GM19023 (cell line): ENCODE measurements at regions not wholly inside any gene's neighbourhood (a gene's known extent, or its start where the extent isn't known, plus 50 kb on each side); places are given as distances from the start of the nearest gene placed in this dataset.
"Not testable (repeated sequence)": the region's sequence is repeated elsewhere in the genome, so short reads cannot be mapped to it uniquely, and the experiment has no call there.

Experiments
- ATAC-seq: cut with Tn5 transposase; IDR thresholded peaks from one replicate; pipeline ENCODE4 v1.9.1; 2021; ENCODE audit warnings: mild to moderate bottlenecking, moderate library complexity; ENCODE audit not compliant: unreplicated experiment

DNA sequence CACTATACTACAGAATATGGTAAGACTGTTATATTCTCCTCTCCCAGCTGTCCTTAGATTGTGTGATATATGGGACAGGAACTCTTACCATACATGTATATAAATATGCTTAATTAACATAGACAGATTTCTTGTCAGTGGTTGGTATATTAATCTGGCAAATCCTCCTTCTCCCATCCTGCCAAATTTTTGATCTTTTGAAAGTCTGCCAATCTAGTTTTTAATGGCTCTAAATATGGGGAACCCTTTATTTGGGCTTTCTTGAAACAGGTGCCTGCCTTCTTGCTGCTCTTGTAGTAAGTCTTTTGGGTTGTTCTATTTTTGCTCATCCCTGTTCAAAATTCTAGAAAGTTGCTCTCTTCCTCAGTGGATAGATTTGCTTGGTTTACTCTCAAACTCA, 63.5 kb downstream of the SPATA31D1 start:
- no peak for ATAC-seq

DNA sequence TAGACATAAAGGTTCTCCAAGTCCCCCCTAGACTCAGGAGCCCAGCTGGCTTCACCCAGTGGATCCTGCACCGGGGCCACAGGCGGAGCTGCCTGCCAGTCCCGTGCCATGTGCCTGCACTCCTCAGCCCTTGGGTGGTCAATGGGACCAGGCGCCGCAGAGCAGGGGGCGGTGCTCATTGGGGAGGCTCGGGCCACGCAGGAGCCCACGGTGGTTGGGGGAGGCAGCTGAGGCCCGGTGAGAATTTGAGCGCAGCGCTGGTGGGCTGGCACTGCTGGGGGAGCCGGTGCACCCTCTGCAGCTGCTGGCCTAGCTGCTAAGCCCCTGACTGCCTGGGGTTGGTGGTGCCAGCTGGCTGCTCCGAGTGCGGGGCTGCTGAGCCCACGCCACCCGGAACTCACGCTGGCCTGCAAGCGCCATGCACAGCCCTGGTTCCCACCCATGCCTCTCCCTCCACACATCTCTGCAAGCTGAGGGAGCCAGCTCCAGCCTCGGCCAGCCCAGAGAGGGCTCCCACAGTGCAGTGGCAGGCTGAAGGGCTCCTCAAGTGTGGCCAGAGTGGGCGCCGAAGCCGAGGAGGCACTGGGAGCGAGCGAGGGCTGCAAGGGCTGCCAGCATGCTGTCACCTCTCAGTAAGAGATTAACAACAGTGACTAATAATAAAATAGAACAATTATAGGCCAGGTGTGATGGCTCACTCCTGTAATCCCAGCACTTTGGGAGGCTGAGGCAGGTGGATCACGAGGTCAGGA, 65.9 kb downstream of the SPATA31D1 start:
- ATAC-seq, result no peak

DNA sequence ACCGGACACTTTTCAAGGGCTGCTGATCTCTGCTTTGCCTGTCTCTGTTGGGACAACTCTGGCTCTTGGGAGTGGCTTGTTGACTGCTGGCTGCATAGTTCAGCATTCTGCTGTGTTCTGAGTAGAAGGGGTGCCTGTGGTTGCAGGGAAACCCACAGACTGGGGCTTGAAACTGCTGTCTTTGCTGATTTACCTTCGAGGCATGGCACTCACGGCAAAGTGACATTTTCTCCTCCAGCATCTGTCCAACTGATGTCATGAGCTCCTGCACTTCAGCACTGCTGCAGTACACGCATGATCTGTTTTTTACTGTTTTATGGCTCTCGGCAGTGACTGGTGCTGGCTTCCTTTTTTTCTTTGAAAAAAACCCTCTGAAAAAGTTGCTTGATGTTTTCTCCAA, 69.2 kb downstream of the SPATA31D1 start:
- ATAC-seq, result no peak

DNA sequence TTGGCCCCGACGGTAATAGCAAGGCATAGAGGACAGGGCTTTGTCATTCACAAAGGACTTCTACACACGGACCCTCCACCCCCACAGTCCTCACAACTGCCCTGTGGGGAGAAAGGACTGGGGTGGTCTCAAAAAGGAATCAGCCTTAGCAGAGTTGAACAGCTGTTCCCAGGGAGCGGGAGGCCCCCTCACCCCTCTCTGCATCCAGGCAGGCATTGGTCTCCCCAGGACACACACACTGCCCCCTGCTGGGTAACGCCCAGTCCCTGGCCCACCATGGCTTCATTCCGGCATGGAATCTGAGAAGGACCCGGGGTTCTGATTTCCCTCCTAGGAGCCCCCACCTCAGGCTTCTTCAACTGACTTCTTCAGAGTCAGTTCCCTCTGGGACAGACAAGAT, 73.2 kb downstream of the SPATA31D1 start:
- ATAC-seq, result not testable (repeated sequence)

DNA sequence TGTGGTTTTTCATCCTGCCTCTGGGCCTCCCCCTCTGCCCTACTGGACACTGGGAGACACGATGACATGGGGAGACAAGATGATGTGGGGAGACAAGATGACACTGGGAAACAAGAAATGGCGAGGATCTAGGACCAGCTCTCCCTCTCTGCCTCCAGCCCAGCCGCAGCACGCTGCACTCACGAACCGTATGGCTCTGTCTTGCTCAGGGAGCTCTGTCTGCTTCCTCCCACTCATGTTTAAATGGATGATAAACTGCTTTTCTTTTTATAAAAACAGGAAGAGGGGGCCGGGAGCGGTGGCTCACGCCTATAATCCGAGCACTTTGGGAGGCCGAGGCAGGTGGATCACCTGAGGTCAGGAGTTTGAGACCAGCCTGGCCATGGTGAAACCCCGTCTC, 73.7 kb downstream of the SPATA31D1 start:
- no peak for ATAC-seq

DNA sequence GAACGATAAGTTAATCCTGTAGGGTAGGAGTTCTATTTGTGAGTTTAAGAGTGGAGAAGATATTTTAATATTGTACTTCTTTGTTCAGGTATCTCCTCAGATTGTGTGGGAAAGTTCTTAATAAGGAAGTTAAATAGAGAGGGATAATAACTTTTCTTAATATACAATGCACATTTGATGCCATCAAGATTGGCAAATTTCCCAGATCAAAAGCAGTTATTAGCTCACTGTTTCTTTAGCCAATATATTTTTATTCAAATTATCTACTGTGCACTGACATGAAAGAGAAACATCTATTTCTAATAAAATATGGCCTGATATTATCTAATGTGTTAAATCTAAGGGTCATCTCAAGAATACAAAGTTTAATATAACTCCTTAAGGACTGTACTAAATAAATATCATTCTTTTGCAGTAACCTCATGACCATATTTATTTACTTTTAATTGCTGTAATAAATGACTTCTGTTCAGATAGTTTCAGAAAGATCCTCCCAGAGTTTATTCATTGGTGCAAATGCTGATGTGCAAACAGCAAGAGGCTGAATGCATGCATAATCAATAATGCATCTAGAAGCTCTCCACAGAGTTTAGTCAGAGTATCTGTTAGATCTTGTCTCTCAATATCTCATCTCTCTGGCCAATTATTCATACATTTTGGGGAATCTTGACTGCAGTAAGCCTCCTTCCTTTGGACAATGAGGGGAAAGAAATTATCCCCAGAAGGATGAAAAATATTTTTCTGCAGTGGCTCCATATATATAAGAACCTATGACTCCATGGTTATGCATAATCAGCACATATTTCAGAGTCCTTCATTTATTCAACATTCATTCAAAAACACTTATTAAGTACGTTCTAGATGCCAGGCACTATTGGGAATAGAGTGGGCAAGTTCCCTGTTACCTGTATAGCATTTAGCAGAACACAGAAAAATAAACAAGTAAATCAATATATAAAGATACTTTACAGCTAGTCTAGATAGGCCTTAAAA, 85.3 kb downstream of the SPATA31D1 start:
- no peak for ATAC-seq

DNA sequence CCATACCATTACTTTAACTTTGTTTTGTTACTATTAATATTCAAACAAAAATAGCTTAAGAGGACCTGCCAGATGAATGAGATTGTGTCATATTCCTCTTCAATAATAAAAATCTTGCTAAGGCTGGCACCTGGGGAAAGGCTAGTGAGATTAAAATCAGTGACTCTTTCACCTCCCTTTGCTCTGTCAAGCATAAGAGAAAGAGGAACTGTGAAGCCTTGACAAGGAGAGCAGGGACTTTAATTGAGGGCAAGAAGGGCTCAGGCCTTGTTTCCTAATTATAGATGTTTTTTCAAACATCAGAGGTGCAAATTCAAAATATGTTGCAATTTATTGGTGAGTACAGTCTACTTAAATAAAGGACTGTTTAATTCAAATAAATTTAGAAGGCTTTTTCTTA, 91.7 kb downstream of the SPATA31D1 start:
- no peak for ATAC-seq

DNA sequence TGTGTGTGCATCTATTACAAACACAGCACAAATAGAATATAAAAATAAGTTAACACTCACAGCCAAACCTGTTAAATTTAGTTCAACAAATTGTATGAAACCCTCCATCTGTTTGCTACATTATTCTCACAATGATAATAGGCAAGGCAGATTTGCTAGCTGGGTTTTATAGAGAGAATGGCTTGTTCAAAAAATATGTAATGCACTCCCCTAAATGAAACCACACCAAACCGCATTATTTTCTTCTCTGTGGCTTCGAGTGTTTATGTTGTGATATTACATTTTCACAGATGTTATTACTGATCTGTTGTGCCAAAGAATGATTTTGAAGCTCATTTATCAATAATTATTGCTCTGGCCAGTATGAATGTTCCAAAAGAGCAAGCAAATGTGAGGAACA, 92.9 kb downstream of the SPATA31D1 start:
- no peak for ATAC-seq

DNA sequence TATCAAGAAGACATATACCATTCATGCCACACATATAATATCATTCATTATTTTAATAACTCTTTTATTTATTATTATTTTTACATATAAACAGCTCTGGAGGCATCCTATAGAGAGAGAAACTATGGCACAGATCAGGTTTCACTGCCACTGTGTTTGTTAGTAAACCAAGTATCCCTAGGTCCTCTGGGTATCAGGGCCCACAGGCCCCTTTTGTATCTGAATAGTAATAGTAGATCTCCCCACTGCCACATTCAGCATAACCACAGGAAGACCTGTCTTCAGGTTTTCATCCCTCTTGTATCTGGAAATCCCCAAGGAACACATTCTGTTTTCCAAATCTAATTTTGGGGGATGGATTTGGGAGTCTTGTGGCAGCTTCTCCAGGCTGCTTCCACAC, 94.0 kb downstream of the SPATA31D1 start:
- ATAC-seq, result no peak

DNA sequence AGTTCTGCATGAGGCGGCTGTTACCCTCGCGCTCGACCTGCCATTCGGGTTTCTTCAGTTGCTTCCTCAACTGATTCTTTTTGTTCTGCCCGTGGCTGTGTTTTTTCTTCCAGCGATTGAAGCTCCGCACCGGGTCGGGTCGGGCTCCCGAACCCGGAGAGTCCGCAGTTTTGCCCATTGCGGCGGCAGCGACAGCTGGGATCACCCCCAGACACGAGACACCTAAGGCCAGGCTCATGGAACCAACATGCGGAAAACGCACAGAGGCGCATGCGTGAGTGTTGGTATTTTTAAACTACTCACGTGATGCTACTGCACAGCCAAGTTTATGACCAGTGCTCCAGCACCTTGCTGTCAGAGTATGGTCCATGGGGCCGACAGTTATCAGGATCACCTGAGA, 100.0 kb downstream of the SPATA31D1 start:
- no peak for ATAC-seq

DNA sequence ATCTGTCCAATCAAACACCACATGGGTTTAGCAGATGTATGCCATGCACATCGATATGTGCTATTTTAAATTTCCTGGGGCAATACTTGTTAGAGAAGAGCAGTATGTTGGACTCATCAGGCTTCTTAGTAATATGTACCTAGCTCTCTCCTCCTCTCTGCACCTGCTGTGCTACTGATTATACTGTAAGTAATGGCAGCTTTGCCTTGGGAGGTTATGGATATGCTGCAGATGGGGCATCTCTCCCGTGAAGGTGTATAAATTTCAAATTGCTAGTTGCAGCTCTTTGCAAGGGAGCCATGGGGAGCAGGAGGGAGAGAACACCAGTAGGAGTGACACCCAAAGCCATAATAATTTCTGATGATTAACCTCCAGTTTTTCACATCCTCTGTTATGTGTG, 101.5 kb downstream of the SPATA31D1 start:
- no peak for ATAC-seq

DNA sequence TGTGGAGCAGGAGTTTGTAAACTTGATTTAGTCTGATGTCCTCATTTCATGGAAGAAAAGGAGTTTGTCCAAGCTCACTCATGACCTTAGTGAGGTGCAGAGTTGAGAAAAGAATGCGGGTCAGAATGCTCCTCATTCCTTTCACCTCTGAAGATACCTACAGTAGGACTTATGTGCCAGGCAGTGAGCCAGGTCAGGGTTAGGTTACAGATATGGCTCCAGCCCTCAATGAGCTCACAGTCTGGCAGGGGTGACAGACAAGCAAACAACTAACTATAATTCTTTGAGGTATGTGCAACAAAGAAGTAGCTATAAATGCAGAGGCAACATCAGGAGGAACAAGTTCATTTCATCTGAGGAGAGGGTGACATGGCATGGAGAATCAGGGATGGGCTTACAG, 102.5 kb downstream of the SPATA31D1 start:
- no peak for ATAC-seq

DNA sequence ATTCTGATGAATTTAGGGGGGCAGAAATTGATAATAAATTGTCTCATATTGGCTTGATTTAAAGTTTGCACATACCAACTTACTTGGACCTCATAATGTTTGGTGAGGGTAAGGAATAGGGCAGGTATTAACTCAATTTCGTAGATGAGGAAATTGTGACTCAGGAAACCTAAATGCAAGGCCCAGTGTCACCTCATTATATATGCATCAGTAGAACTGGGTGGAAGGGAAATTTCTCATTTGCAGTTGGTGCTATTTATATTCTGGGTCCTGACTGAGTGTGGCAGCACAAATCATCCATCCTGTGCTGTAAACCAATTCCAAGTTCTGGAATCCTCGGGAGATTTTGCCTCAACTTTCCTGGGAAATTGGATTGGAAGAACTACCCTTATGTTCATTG, 103.0 kb downstream of the SPATA31D1 start:
- peak; percentile 53 for ATAC-seq

DNA sequence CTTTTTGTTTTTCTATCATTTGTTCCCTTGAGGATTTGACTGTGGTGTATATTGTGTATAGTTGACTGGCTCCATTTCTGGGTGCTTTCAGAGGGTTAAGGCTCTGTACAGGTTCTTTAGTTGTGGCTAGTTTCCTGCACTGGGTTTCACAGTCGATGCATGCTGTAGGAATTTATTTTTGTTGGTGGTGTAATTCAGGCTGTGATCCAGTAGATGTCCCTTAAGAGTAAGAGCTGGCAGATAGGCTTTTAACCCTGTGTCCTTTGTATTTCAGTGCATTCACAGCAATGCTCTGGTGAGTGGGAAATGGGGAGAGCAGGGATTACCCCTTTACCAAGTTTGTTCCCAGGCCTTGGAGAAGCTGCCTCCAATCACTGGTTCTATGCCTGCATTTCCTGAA, 112.9 kb downstream of the SPATA31D1 start:
- no peak for ATAC-seq

DNA sequence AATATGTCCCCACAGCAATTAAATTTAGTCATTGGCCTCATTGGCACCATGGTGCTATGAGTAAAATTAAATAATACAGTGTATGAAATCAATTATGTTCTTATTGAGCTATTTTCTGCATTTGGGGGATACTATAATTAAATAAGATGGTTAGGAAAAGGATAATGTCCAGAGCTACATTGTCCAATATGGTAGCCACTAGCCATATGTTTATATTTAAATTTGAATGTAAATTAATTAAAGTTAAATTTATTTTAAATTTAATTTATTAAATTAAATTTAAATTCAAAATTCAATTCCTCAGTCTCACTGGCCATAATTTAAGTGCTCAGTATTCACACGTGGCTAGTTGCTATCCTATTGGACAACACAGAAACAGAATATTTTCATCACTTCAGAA, 115.7 kb downstream of the SPATA31D1 start:
- no peak for ATAC-seq

DNA sequence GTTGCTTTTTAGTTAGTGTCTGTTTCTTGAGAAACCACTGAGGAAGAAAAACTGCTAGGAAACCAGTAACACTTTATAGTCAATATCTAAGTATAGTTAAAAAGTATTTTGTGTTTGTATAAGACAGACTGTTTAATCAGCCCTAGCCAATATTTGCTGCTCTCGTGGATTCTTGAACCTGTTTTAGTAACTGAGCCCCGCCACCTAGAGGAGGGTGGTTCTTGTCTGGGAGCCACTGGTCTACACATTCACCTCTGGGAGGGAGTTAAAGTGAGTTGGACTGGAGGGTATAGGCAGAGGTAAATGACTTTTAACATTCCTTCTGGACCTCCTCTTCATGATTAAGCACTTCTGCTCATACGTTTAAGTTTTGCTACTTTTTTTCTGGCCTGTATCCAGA, 117.2 kb downstream of the SPATA31D1 start:
- ATAC-seq, result no peak

DNA sequence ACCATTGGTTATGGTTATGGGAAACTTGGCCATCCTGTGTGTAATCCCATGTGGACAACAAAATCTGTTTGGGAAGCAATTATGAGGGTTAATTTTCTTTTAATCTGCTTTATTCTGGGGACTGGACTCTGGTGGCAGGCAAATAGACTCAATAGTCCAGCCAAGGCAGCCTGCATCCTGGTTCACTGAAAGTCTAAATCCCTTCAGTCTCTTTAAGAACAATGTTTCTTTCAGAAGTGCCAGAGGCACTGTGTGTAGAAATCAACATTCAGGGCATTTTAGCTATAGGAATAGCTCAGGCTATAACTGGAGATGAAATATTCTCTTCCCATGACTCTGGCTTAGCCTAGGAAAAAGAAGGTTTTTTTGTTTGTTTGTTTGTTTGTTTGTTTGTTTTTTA, 118.0 kb downstream of the SPATA31D1 start:
- ATAC-seq, result no peak

DNA sequence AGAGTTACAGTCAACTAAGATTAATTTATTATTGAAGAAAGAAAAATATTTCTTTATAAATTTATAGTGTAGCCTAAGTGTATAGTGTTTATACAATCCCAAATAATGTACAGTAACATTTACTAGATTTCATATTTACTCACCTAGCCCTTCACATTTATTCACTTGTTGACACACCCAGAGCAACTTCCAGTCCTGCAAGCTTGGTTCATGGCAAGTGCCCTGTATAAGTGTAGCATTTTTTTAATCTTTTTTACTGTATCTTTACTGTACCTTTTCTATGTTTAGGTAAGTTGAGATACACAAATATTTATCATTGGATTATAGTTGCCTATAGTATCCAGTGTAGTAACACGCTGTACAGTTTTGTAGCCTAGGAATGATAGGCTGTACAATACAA, 119.9 kb downstream of the SPATA31D1 start:
- ATAC-seq, result no peak

DNA sequence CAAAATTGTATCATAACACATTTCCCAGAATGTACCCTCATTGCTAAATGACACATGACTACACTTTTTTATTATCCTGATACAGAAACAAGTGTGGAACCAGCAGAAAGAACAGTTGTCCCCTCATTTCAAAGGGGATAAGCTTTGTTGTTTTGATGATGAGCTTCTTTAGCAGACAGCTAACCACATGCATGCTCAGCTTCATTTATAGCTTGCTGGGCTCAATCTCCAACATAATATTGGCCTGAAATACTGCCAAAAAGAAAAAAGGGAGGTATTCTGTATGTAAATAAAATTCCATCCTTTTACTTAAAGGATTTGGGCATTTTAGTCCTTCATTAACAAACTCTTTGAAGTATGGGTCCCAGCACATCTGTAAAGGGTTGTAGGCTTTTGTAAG, 120.4 kb downstream of the SPATA31D1 start:
- no peak for ATAC-seq

DNA sequence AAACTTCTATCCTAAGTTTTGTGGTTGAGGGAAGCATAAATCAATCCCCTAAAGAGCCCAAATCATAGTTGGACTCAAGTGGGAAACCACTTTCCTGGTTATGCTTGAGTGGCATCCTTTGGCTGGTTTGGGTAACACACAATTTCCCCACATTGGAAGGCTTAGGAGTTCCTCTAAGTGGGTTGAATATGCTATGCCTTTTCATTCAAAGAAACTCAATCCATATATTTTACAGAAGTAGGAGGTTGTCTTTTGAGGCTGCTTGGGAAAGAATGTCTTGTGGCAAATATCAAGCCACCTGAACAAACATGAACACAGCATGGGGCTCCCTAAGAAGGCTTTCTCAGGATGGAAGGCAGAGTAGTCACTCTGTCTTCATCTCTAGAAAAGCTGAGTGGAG, 121.1 kb downstream of the SPATA31D1 start:
- no peak for ATAC-seq

DNA sequence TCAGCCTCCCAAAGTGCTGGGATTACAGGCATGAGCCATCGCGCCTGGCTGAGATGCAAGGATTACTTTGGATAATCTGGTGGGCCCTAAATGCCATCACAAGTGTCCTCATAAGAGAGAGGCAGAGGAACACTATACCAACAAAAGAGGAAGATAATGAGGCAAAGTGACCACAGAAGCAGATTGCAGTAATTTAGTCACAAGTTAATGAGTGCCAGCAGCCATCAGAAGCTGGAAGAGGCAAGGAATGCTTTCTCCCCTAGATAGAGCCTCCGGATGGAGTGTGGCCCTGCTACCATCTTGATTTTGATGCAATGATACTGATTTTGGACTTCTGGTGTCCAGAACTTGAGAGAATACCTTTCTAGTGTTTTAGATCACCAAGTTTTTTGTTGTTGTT, 122.3 kb downstream of the SPATA31D1 start:
- no peak for ATAC-seq

DNA sequence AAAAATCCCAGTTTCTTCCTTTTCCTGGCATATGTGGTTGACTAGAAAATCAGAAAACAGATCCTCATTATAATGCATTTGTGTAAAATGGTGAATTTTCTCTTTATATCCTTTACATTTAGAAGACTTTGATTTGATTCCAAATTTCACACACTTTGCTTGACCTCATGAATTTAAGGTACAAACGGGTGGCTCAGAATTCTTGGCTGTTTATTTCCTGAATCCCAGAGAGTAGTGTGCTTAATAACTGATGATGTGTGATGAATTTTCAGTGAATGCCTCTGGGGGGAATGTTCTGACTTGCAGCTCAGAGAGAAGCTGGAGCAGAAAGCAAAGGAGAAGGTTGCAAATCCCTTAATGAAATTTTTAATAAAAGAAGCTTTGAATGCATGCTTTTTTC, 126.8 kb downstream of the SPATA31D1 start:
- no peak for ATAC-seq
